PC-9 (cell line): ENCODE measurements at regions not wholly inside any gene's neighbourhood (a gene's known extent, or its start where the extent isn't known, plus 50 kb on each side); places are given as distances from the start of the nearest gene placed in this dataset.

ENCODE experiments used
- BruUV-seq: library from RNA; stranded (reverse); fragments of 400-500 nt; replicated peaks from 2 replicates; lab custom pipeline; 2021; lab: Mats Ljungman, UMichigan
- CTCF ChIA-PET: fragments of 300-600 bp; sonication (Branson Sonifier 250); formaldehyde crosslinking; loops from one replicate; lab custom pipeline; 2022; ENCODE audit warnings: antibody characterized with exemption; lab: Charles Lee
- POLR2A ChIA-PET: fragments of 300-600 bp; sonication (Branson Sonifier 250); formaldehyde crosslinking; loops from one replicate; lab custom pipeline; 2022; ENCODE audit warnings: antibody characterized with exemption; ENCODE audit not compliant: unreplicated experiment; lab: Charles Lee
- DNase-seq, 2 experiments: peaks; one replicate each; pipeline versions ENCODE4 v3.0.0 to v3.0.0-alpha.2; 2015 to 2022; ENCODE audit warnings: mixed read lengths in 1 of 2
- H2AFZ ChIP-seq: fragments of 200-600 bp; sonication (generic); 2 replicates; pipeline ENCODE4 v1.8.1; 2017; ENCODE audit warnings: antibody characterized with exemption
- H3F3A ChIP-seq: fragments of 200-600 bp; sonication (generic); 2 replicates; pipeline ENCODE4 v1.8.1; 2017; ENCODE audit warnings: antibody characterized with exemption, mild to moderate bottlenecking, low read depth; ENCODE audit not compliant: insufficient read depth
- H3K27ac ChIP-seq: fragments of 200-600 bp; sonication (generic); 2 replicates; pipeline ENCODE4 v1.6.1; 2016; ENCODE audit warnings: mixed run types
- H3K27me3 ChIP-seq: fragments of 200-600 bp; sonication (generic); 2 replicates; pipeline ENCODE4 v1.6.1; 2016; ENCODE audit warnings: low read depth, mixed run types; ENCODE audit not compliant: insufficient read depth
- H3K36me3 ChIP-seq: fragments of 200-600 bp; sonication (generic); 2 replicates; pipeline ENCODE4 v1.6.1; 2016; ENCODE audit warnings: low read depth, mixed run types
- H3K4me1 ChIP-seq: fragments of 200-600 bp; sonication (generic); replicated peaks from 2 replicates; pipeline ENCODE4 v1.6.1; 2016; ENCODE audit warnings: mixed run types; ENCODE audit not compliant: insufficient read depth
- H3K4me2 ChIP-seq: fragments of 200-600 bp; sonication (generic); 2 replicates; pipeline ENCODE4 v1.6.1; 2017; ENCODE audit warnings: mixed run types
- H3K4me3 ChIP-seq: fragments of 200-600 bp; sonication (generic); 2 replicates; pipeline ENCODE4 v1.6.1; 2016; ENCODE audit warnings: mixed run types
- H3K79me2 ChIP-seq: fragments of 200-600 bp; sonication (generic); 2 replicates; pipeline ENCODE4 v1.6.1; 2017; ENCODE audit warnings: low read depth, mixed run types
- H3K9me2 ChIP-seq: fragments of 200-600 bp; sonication (generic); 2 replicates; pipeline ENCODE4 v1.8.1; 2017; ENCODE audit warnings: mild to moderate bottlenecking; ENCODE audit not compliant: insufficient read depth
- H3K9me3 ChIP-seq: fragments of 200-600 bp; sonication (generic); 2 replicates; pipeline ENCODE4 v1.8.1; 2016; ENCODE audit warnings: low read depth; ENCODE audit not compliant: insufficient read depth
- H4K20me1 ChIP-seq: fragments of 200-600 bp; sonication (generic); 2 replicates; pipeline ENCODE4 v1.8.1; 2017; ENCODE audit not compliant: insufficient read depth
- CTCF ChIP-seq: fragments of 200-600 bp; sonication (generic); conservative IDR thresholded peaks from 2 replicates; pipeline ENCODE4 v1.6.1; 2017; ENCODE audit warnings: mixed run types, antibody characterized with exemption, mild to moderate bottlenecking, moderate library complexity
- EZH2 ChIP-seq: fragments of 200-600 bp; sonication (generic); IDR thresholded peaks from 2 replicates; pipeline ENCODE4 v1.8.0; 2017; ENCODE audit warnings: antibody characterized with exemption, low read depth
- intact Hi-C: fragments of 100-400 bp; cut with micrococcal nuclease; formaldehyde crosslinking; loops from one replicate; pipeline ENCODE4 v1.10.0; 2022; ENCODE audit not compliant: unreplicated experiment

- no TSS peak for BruUV-seq
- no peaks in the 10 kb centered on the region for H4K20me1 ChIP-seq
- ChIA-PET POLR2A (no interaction called here), CTCF (no interaction called here)
- no peak overlapping the region for H2AFZ ChIP-seq
- no peaks in the 10 kb centered on the region for H3K79me2 ChIP-seq
- no peaks in the 10 kb centered on the region for H3F3A ChIP-seq
- no peaks in the 10 kb centered on the region for H3K9me2 ChIP-seq
- no peaks in the 10 kb centered on the region for H3K4me1 ChIP-seq
- no peak overlapping the region for H3K4me2 ChIP-seq
- TF ChIP-seq EZH2 (no peak), CTCF (no peak)
- peaks cover 35% of the 10 kb centered on the region for H3K27me3 ChIP-seq
- DNase-seq, result no peak
- H3K4me3 ChIP-seq, result no peak overlapping the region
- H3K36me3 ChIP-seq, result no peaks in the 10 kb centered on the region
- H3K9me3 ChIP-seq, result no peaks in the 10 kb centered on the region
- intact Hi-C loops, result no loop called here
- H3K27ac ChIP-seq, result no peak overlapping the region
These were observed 111.8 kb upstream of the MYCN start for GRCh38 chr2:15828576-15828975.

- Histone ChIP-seq H3K4me3 (no peak overlapping the region), H3K4me1 (no peaks in the 10 kb centered on the region), H3K9me2 (no peaks in the 10 kb centered on the region), H3K36me3 (no peaks in the 10 kb centered on the region), H3F3A (no peaks in the 10 kb centered on the region), H3K4me2 (no peak overlapping the region), H3K9me3 (no peaks in the 10 kb centered on the region), H4K20me1 (no peaks in the 10 kb centered on the region), H3K27ac (no peak overlapping the region), H3K79me2 (no peaks in the 10 kb centered on the region), H3K27me3 (peaks cover 28% of the 10 kb centered on the region), H2AFZ (no peak overlapping the region)
- TF ChIP-seq CTCF, result no peak
- no peak for TF ChIP-seq EZH2
- intact Hi-C loops, result no loop called here
- ChIA-PET POLR2A (no interaction called here), CTCF (no interaction called here)
- no TSS peak for BruUV-seq
- DNase-seq, result no peak
These were observed 111.1 kb upstream of the MYCN start for GRCh38 chr2:15829091-15829801.

- no peak overlapping the region for H3K4me3 ChIP-seq
- H3K36me3 ChIP-seq, result no peaks in the 10 kb centered on the region
- no peak overlapping the region for H2AFZ ChIP-seq
- H3K27ac ChIP-seq, result no peak overlapping the region
- no peaks in the 10 kb centered on the region for H4K20me1 ChIP-seq
- intact Hi-C loops, result no loop called here
- POLR2A ChIA-PET, result no interaction called here
- H3K79me2 ChIP-seq, result no peaks in the 10 kb centered on the region
- BruUV-seq, result no TSS peak
- no peak for TF ChIP-seq EZH2
- TF ChIP-seq CTCF, result no peak
- DNase-seq, result no peak
- H3K9me3 ChIP-seq, result no peaks in the 10 kb centered on the region
- no peak overlapping the region for H3K4me2 ChIP-seq
- no peaks in the 10 kb centered on the region for H3K9me2 ChIP-seq
- peaks cover 24% of the 10 kb centered on the region for H3K27me3 ChIP-seq
- no peaks in the 10 kb centered on the region for H3K4me1 ChIP-seq
- CTCF ChIA-PET, result no interaction called here
- no peaks in the 10 kb centered on the region for H3F3A ChIP-seq
These were observed 110.4 kb upstream of the MYCN start for GRCh38 chr2:15829985-15830384.
